IgD-negative memory B cell (primary cell): ENCODE measurements at regions not wholly inside any gene's neighbourhood (a gene's known extent, or its start where the extent isn't known, plus 50 kb on each side); places are given as distances from the start of the nearest gene placed in this dataset.
A peak's percentile ranks its signal among the peaks of the same experiment; 100 is the strongest.

Experiments used
- H3K27ac Mint-ChIP-seq, 3 donors: one replicate each; pipeline ENCODE4 v1.8.0; 2020 to 2022; ENCODE audit warnings: mild to moderate bottlenecking in 3 of 3, mixed read lengths in 3 of 3, moderate library complexity in 1 of 3
- H3K27me3 Mint-ChIP-seq: one replicate; pipeline ENCODE4 v1.8.0; 2021; ENCODE audit warnings: mixed read lengths
- H3K36me3 Mint-ChIP-seq: one replicate; pipeline ENCODE4 v1.8.0; 2020; ENCODE audit warnings: mild to moderate bottlenecking, mixed read lengths
- H3K4me1 Mint-ChIP-seq, 3 donors: one replicate each; pipeline ENCODE4 v1.8.0; 2020 to 2022; ENCODE audit warnings: mixed read lengths in 3 of 3, mild to moderate bottlenecking in 1 of 3
- H3K4me3 Mint-ChIP-seq, 4 donors: one replicate each; pipeline ENCODE4 v1.8.0; 2020 to 2022; ENCODE audit warnings: mild to moderate bottlenecking in 4 of 4, mixed read lengths in 4 of 4, moderate library complexity in 3 of 4
- H3K9me3 Mint-ChIP-seq, 3 donors: one replicate each; pipeline ENCODE4 v1.8.0; 2020 to 2021; ENCODE audit warnings: mixed read lengths in 3 of 3, mild to moderate bottlenecking in 1 of 3

DNA sequence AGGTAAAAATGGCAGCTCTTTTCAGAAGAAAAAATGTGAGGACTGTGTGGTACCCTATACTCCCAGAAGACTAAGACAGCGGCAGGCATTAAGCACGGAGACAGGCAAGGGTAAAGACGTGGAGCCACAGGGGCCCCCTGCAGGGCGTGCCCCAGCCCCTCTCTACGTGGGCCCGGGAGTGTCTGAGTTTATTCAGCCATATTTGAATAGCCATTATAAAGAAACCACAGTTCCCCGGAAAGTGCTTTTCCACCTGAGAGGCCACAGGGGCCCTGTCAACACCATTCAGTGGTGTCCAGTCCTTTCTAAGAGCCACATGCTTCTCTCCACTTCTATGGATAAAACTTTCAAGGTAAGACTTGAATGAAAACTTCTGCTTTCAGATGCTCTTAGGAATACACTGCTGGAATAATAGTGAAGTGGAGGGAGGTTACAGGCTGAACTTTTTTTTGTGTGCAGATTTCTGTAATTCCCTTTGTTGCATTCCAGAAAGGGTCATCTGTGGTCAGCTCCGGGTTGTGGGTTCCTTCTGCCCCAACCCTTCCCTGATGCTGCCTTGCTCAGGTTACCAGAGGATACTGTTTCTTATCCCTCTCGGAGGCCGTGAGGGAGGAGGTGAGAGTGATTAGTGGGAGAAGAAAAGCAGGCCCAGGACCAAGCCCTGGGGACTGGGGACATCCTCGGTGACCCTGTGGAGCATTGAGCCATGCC lies 58.4 kb downstream of the SLC25A47 start:
- no peaks in the 10 kb centered on the region for H3K27me3 Mint-ChIP-seq
- no peak overlapping the region for H3K27ac Mint-ChIP-seq
- peaks cover 10 to 15% (median 14%) of the 10 kb centered on the region in 3 donors for H3K4me1 Mint-ChIP-seq
- H3K9me3 Mint-ChIP-seq, result no peaks in the 10 kb centered on the region
- H3K36me3 Mint-ChIP-seq, result no peaks in the 10 kb centered on the region
- H3K4me3 Mint-ChIP-seq, result no peak overlapping the region

DNA sequence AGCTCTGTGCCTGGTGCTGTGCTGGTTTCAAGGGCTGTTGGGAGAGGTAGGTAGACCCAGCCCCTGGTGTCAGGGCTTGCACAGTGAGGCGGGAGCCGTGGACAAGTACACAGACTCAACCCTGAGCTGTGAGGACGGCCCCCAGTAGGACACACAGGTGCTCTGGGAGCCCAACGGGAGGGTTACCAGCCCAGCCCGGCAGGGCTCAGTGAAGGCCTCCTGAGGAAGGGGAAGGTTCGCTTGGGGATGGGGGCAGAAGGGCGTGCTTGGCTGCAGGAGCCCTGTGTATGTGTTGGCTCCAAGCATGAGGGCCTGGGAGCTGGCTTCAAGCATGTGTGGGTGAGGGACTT lies 58.9 kb downstream of the SLC25A47 start:
- Mint-ChIP-seq H3K27me3 (no peaks in the 10 kb centered on the region), H3K36me3 (no peaks in the 10 kb centered on the region), H3K27ac (no peak overlapping the region), H3K4me1 (peaks cover 5 to 11% (median 10%) of the 10 kb centered on the region in 3 donors), H3K9me3 (no peaks in the 10 kb centered on the region), H3K4me3 (no peak overlapping the region)

DNA sequence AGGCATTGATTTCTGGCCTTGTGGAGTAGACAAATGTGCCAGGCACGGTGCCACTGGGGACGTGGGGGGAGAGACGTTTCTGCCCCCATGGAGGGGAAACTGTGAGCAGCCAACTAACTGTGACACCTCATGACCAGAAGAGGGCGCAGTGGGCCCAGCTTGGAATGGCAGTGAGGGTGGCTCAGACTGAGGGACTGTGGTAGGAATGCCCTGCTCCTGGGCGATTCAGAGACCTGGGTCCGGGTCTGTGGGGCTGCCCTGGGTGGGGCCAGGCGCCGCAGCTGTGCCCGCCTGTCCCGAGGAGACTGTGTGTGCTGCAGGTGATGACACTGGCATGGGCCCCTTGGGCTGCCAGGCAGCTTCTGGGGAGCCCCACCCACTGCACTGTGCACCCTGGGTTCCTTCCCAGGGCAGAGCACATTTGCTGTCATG lies 60.6 kb downstream of the SLC25A47 start:
- Mint-ChIP-seq H3K4me1 (peaks cover 4 to 10% (median 7%) of the 10 kb centered on the region in 3 donors), H3K9me3 (no peaks in the 10 kb centered on the region), H3K27ac (no peak overlapping the region), H3K36me3 (peaks cover 4% of the 10 kb centered on the region), H3K4me3 (no peak overlapping the region), H3K27me3 (no peaks in the 10 kb centered on the region)

DNA sequence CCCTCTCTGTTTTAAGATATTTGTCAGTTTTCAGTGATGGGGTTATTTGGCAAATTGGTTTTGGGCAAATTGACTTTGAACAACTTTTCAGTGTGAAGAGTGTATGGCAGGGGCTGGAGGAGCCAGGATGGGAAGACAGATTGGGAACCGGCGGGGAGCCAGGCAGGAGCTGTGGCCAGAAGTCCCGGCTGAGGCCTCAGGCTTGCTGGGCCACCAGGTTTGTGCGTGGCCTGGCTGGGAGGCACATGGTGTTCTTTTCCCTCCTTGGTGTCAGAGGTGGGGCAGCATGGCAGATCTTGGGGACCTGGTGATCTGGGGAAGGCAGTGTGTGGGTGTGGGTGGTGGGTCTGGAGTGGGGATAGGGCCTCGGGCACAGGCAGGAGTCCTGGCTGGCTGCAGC lies 61.1 kb downstream of the SLC25A47 start:
- peaks cover 4% of the 10 kb centered on the region for H3K36me3 Mint-ChIP-seq
- no peaks in the 10 kb centered on the region for H3K9me3 Mint-ChIP-seq
- no peak overlapping the region for H3K4me3 Mint-ChIP-seq
- peaks cover 3 to 7% (median 7%) of the 10 kb centered on the region in 3 donors for H3K4me1 Mint-ChIP-seq
- no peaks in the 10 kb centered on the region for H3K27me3 Mint-ChIP-seq
- no peak overlapping the region for H3K27ac Mint-ChIP-seq

DNA sequence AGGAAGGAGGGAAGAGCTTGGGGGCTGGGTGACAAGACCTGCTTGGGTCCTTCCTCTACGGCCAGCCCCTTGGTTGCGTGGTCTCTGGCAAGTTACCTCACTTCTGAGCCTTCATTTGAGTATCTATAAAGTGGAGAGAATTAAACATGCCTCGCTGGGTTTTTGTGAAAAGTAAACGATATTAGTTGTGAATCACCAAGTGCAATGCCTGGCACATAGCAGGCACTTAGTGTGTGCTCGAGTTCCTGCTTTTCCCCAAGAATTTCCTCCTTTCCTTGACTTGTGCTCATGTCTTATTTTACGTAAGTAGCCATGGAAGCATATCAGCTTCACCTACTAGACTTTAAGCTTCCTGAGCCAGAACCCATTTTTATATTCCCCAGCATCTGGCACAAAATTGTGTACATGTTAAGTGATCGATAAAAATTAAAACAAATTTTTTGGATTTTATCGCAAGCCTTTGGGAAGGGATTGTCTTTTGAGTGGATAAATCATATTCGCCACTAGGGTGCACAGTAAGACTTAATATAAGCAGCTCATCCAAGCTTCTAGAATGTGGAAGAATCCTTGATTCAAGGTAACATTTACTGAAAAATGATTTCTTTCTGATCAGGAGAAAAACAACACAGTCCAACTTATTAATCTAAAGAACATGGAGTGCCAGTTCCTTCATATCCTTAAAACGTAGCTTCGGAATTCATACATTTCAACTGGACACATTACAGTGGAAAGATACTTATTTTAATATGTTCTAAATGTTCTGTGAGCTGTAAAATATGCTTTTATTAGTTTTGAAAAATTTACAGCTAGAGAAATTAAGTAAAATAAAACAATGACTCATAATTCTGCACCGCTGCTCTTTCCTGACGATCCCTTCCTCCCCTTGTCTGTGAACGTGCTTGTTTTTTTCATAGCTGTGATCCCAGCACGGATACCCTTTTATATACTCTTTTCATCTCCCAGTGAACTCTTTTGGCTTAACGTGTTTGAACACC lies 62.0 kb downstream of the SLC25A47 start:
- Mint-ChIP-seq H3K27me3 (no peaks in the 10 kb centered on the region), H3K27ac (peak overlapping the region in 1 of 3 donors; percentile 25), H3K9me3 (no peaks in the 10 kb centered on the region), H3K4me3 (no peak overlapping the region), H3K36me3 (peaks cover 4% of the 10 kb centered on the region), H3K4me1 (peaks cover 4 to 7% (median 7%) of the 10 kb centered on the region in 3 donors)

DNA sequence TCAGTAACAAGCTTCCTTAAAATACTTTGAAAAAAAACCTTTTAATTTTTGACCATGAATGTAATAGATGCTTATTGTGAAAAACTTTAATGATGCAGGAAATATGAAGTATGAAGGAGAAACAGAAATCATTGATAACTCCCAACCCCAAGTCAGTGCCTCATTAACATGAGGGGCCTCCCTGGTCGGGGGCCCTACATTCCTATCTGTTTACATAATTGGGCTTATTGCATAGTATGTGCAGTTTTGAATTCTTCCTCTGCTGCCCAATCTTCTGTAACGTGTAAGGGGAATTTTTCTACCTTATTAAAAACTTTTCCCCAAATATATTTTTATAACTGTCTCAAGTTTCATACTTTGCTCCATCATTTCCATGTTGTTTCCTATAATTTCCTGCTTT lies 63.0 kb downstream of the SLC25A47 start:
- peaks cover 6% of the 10 kb centered on the region for H3K36me3 Mint-ChIP-seq
- no peaks in the 10 kb centered on the region for H3K9me3 Mint-ChIP-seq
- H3K4me3 Mint-ChIP-seq, result no peak overlapping the region
- peaks cover 3 to 11% (median 7%) of the 10 kb centered on the region in 3 donors for H3K4me1 Mint-ChIP-seq
- H3K27ac Mint-ChIP-seq, result no peak overlapping the region
- no peaks in the 10 kb centered on the region for H3K27me3 Mint-ChIP-seq

DNA sequence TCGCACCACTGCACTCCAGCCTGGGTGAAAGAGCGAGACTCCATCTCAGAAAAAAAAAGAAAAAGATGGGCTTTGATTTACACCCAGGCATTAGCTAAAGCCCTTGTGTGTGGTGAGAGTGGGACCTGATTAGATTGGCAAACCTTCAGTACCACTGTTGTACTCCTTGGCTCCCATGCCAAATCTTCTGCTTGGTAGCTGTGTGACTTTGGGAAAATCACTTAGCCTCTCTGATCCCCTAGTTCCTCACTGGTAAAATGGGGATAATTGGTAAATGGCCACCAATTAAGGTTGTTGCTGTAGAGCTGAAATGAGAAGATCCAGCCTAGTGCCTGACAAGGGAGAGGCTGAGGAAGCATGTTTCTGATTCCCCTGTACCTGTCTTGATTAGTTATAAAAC lies 63.7 kb downstream of the SLC25A47 start:
- Mint-ChIP-seq H3K4me1 (peaks cover 3 to 11% (median 7%) of the 10 kb centered on the region in 3 donors), H3K9me3 (no peaks in the 10 kb centered on the region), H3K27me3 (no peaks in the 10 kb centered on the region), H3K36me3 (peaks cover 6% of the 10 kb centered on the region), H3K4me3 (no peak overlapping the region), H3K27ac (no peak overlapping the region)

DNA sequence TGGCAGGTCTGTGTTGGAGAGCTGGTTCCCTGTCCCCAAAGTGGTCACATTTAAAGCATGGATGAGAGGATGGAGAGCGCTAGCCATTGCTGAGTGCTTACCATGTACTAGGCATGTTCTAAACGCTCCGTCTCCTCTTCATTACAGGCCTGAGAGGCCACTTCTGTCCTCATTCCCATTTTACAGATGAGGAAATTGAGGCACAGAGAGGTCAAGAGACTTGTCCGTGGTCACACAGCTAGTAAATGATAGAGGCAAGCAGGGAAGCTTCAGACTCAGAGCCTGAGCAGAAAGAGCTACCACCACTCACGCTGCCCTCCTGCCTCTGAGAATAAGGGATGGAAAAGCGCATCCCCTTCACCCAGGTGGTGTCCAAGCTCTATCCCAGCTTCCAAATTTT lies 64.3 kb downstream of the SLC25A47 start:
- Mint-ChIP-seq H3K4me3 (no peak overlapping the region), H3K4me1 (peaks cover 3 to 11% (median 7%) of the 10 kb centered on the region in 3 donors), H3K36me3 (peaks cover 6% of the 10 kb centered on the region), H3K9me3 (no peaks in the 10 kb centered on the region), H3K27ac (no peak overlapping the region), H3K27me3 (no peaks in the 10 kb centered on the region)

DNA sequence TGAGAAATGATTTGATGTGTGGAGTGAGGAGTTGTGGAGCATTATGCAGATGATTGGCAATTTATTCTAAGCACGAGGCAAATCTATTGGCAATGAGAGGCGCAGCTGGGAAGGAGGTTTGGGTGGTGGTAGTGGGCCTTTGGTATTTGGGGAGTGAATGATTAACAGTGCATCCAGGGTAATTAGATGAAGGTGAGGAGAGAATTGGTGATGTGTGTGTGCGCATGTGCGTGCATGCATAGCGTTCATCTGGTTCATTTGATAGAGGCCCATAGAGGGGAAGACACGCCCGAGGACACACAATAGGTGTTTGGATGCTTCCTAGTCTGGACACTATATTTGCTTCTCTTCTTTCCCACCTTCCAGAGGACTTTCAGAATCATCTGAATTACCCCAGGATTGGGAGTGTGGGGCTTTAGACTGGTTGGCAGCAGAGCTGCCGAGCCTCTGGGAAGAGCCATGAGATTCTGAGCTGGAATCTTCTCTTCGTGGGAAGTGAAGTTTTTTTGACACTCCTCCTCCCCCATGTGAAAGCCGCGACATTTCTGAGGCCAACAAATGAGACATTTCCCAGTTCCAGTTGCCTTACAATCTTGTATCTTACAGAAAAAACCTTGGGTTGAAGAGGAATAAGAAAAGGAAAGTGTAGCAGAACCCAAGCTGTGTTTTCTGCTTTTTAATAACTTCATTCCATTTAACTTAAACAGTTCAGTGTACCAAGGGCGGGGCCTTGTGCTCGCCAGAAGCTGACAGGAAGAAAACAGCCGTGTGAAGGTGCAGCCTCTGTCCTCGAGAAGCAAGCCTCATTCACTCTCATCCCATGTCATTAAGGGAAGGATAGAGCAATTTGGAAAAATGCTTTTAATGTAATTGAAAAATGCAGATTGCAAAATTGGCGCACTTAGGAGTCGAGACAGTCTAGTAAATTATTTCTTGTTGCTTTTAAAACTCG lies 65.2 kb downstream of the SLC25A47 start:
- Mint-ChIP-seq H3K9me3 (no peaks in the 10 kb centered on the region), H3K36me3 (peaks cover 6% of the 10 kb centered on the region), H3K4me1 (peaks cover 3 to 13% (median 7%) of the 10 kb centered on the region in 3 donors), H3K4me3 (no peak overlapping the region), H3K27me3 (no peaks in the 10 kb centered on the region), H3K27ac (no peak overlapping the region)

DNA sequence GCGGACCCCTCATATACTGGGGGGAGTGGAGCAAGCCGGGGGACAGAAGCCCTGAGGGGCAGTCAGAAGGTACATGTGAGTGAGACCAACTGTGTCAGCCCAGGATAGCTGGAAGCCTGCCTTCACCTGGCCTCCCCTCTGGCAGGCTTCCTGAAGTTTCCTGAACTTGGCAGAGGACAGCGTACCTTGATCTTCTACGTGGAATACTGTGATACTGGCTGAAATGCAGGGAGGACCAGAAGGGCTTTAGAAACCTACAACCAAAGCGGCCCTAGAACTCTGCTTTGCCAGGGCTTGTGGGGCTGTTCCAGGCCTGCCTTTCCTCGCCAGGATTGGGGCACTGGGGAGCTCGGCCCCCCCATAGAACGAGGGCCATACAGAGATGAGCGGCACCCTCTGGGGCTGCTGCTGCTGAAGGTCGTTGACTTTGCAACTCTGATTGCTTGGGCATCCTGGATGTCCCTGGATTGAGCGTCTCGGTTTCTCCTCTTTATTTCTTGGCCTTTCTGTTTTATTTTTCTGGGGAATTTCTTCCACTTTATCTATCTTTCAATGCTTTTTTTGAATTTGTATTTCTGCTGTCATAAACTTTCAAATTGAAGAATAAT lies 66.5 kb downstream of the SLC25A47 start:
- H3K36me3 Mint-ChIP-seq, result peaks cover 7% of the 10 kb centered on the region
- H3K4me1 Mint-ChIP-seq, result peaks cover 2 to 14% (median 4%) of the 10 kb centered on the region in 3 donors
- no peak overlapping the region for H3K27ac Mint-ChIP-seq
- H3K4me3 Mint-ChIP-seq, result no peak overlapping the region
- H3K9me3 Mint-ChIP-seq, result no peaks in the 10 kb centered on the region
- no peaks in the 10 kb centered on the region for H3K27me3 Mint-ChIP-seq

DNA sequence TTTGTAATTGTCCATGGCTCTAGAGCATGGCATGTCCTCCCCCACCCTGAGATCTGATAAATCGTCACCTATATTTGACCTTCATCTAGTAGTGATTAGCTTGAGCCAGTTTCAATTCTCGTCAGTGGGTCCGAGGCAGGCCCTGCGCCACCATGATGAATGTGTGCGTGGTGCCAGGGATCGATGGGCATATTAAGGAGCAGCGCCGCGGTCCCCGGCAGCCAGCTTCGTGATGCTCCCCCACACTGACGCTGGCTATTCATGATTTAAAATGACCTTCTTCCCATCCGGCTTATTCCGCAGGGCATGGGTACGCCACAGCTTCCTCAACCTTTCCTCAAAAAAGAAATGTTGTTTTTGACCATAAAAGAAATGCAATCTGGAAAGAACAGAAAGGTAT lies 68.0 kb downstream of the SLC25A47 start:
- Mint-ChIP-seq H3K27ac (no peak overlapping the region), H3K4me3 (no peak overlapping the region), H3K9me3 (no peaks in the 10 kb centered on the region), H3K4me1 (peaks cover 2 to 14% (median 4%) of the 10 kb centered on the region in 3 donors), H3K36me3 (peaks cover 7% of the 10 kb centered on the region), H3K27me3 (no peaks in the 10 kb centered on the region)

DNA sequence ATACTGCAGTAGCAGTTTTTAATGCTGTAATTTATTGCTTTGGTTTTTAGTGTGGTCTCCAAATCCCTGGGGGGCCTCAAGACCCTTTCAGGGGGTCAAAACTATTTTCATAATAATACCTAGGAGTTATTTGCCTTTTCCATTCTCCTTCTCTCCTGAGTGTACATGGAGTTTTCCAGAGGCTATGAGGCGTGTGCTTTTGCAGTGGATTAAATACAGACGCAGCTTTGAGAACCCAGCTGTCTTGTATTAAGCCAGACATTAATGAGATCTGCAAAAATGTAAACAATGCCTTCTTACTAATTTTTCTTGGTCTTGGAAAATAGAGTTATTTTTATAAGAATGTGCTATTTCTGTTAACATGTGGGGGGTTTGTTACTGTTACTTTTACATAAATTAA lies 68.6 kb downstream of the SLC25A47 start:
- Mint-ChIP-seq H3K36me3 (peaks cover 7% of the 10 kb centered on the region), H3K27me3 (no peaks in the 10 kb centered on the region), H3K4me3 (no peak overlapping the region), H3K9me3 (no peaks in the 10 kb centered on the region), H3K27ac (no peak overlapping the region), H3K4me1 (peaks cover 2 to 14% (median 4%) of the 10 kb centered on the region in 3 donors)

DNA sequence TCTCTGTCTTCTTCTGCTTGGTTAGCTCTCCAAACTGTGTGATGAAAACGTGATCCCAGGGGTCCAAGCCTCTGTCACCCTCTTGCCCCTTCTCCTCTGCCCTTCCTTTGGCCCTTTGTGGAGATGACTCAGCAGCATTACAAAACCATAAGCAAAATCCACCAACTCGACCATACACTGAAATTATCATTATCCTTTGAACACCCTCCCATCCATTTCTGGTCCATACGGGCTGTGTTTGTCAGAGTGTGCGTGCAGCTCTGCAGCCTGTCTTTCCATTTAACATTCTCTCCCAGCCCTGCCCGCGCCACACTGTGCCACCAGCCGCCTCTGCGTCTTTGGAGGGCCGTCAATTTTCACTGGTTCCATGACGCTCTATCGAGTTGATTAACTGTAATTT lies 69.2 kb downstream of the SLC25A47 start:
- H3K27ac Mint-ChIP-seq, result no peak overlapping the region
- H3K27me3 Mint-ChIP-seq, result no peaks in the 10 kb centered on the region

DNA sequence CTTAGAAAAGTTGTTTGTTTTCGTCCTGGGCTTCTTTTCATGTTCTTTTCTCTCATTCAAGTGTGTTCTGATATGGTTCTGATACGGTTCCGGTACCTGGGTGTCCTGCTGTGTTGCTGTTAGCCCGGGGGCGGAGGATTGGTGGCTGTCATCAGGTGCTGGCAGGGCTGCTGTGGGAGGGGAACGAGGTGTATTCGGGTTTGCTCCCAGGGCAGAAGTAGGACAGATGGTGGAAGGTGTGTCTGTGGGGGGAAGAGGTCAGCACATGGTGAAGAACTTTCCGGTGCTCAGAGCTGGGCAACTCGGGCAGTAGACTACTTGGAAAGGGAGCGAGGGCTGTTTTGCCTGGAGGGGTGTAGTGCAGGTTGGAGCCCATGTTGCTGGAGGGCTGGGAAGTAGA lies 70.2 kb downstream of the SLC25A47 start:
- Mint-ChIP-seq H3K36me3 (peaks cover 3% of the 10 kb centered on the region), H3K4me3 (no peak overlapping the region)

More for the DNA sequence above, 69.2 kb downstream of the SLC25A47 start:
- H3K4me3 Mint-ChIP-seq, result no peak overlapping the region
- H3K9me3 Mint-ChIP-seq, result no peaks in the 10 kb centered on the region
- H3K36me3 Mint-ChIP-seq, result peaks cover 7% of the 10 kb centered on the region
- H3K4me1 Mint-ChIP-seq, result peaks cover 2 to 14% (median 4%) of the 10 kb centered on the region in 3 donors

More for the DNA sequence above, 70.2 kb downstream of the SLC25A47 start:
- Mint-ChIP-seq H3K4me1 (peaks cover 0 to 7% (median 2%) of the 10 kb centered on the region in 3 donors), H3K9me3 (no peaks in the 10 kb centered on the region), H3K27ac (no peak overlapping the region), H3K27me3 (no peaks in the 10 kb centered on the region)
